ENCODE measurements at regions not wholly inside any gene's neighbourhood (a gene's known extent, or its start where the extent isn't known, plus 50 kb on each side); places are given as distances from the start of the nearest gene placed in this dataset.

DNA sequence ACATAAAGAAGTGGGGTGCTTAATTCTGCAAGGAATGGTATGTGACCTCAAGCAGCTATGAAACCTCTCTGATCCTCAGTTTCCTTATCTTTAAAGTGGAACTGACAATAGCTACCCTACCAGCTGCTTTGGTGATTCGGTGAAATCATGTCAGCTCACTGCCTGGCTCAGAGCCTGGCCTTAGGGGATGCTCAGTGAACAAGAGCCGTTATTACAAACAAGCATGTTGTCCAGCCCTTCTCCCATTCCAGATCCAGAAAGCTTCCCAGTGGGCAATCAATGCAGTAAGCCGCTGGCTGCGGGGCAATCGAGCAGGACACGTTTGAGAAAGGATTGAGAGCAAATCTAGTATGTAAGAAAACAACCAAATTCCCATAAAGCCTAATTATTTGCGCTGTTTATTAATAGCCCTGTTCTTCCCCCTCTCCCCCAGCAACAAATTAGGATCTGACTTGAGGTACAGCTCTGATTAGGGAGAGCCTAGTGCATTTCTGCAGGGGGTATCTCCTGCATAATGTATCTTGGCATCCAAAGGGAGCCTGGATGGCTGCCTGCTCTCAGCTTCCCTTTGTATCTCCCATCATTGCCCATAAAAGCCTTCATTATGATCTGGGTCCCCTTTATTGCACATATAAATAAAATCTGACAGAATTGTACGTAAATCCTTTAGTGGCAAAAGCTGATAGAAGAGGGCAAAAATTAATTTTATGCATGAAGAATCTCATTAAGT, 371.4 kb downstream of the TMEM232 start:
- Histone ChIP-seq H3K4me1 (ENCODE audit: control insufficient read depth, insufficient read depth, low read length) (no peaks in the 10 kb centered on the region), H3K4me3 (ENCODE audit: low read length) (no peak overlapping the region), H3K27ac (ENCODE audit: low read length) (no peak overlapping the region), H3K9me3 (ENCODE audit: control insufficient read depth, insufficient read depth, low read length) (no peaks in the 10 kb centered on the region), H3K36me3 (ENCODE audit: control insufficient read depth, insufficient read depth, low read length) (no peaks in the 10 kb centered on the region), H3K27me3 (ENCODE audit: control insufficient read depth, insufficient read depth, low read length) (no peaks in the 10 kb centered on the region)
- intact Hi-C loops (cut with micrococcal nuclease), result no loop called here
- WGBS (ENCODE audit: insufficient coverage), result 84% methylated on average over 7 of the region's 8 CpGs
- Mint-ChIP-seq H3K4me3 (no peak overlapping the region), H3K27me3 (ENCODE audit: low read depth in 2 of 2) (no peaks in the 10 kb centered on the region), H3K4me1 (no peaks in the 10 kb centered on the region), H3K9me3 (peaks cover 6 to 9% of the 10 kb centered on the region in 2 donors), H3K27ac (no peak overlapping the region), H3K36me3 (no peaks in the 10 kb centered on the region)
- DNase-seq, result no peak
- ATAC-seq, result no peak
- TF ChIP-seq, protein P1, sequence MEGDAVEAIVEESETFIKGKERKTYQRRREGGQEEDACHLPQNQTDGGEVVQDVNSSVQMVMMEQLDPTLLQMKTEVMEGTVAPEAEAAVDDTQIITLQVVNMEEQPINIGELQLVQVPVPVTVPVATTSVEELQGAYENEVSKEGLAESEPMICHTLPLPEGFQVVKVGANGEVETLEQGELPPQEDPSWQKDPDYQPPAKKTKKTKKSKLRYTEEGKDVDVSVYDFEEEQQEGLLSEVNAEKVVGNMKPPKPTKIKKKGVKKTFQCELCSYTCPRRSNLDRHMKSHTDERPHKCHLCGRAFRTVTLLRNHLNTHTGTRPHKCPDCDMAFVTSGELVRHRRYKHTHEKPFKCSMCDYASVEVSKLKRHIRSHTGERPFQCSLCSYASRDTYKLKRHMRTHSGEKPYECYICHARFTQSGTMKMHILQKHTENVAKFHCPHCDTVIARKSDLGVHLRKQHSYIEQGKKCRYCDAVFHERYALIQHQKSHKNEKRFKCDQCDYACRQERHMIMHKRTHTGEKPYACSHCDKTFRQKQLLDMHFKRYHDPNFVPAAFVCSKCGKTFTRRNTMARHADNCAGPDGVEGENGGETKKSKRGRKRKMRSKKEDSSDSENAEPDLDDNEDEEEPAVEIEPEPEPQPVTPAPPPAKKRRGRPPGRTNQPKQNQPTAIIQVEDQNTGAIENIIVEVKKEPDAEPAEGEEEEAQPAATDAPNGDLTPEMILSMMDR (IDR thresholded peaks at IDR 0.05), result no peak

DNA sequence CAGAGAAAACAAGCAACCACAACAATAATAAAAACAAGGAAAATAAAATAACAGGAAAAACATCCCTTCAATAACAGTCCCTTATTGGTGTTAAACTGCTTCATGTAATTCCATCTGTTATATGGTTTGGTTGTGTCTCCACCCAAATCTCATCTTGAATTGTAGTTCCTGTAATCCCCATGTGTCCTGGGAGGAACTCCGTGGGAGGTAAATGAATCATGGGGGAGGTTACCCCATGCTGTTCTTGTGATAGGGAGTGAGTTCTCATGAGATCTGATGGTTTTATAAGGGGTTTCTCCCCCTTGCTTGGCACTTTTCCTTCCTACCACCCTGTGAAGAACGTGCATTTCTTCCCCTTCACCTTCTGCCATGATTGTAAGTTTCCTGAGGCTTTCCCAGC, 369.8 kb downstream of the TMEM232 start:
- no peak overlapping the region for H3K4me3 ChIP-seq (ENCODE audit: low read length)
- Mint-ChIP-seq H3K9me3 (peaks cover 4 to 8% of the 10 kb centered on the region in 2 donors), H3K36me3 (no peaks in the 10 kb centered on the region), H3K4me3 (no peak overlapping the region), H3K4me1 (no peaks in the 10 kb centered on the region), H3K27me3 (ENCODE audit: low read depth in 2 of 2) (no peaks in the 10 kb centered on the region), H3K27ac (no peak overlapping the region)
- ATAC-seq, result no peak
- no peaks in the 10 kb centered on the region for H3K36me3 ChIP-seq (ENCODE audit: control insufficient read depth, insufficient read depth, low read length)
- WGBS (ENCODE audit: insufficient coverage), result 63% methylated on average over 2 of the region's 2 CpGs
- intact Hi-C loops (cut with micrococcal nuclease), result no loop called here
- H3K27me3 ChIP-seq (ENCODE audit: control insufficient read depth, insufficient read depth, low read length), result no peaks in the 10 kb centered on the region
- TF ChIP-seq, protein P1 (IDR thresholded peaks at IDR 0.05), result no peak
- no peaks in the 10 kb centered on the region for H3K9me3 ChIP-seq (ENCODE audit: control insufficient read depth, insufficient read depth, low read length)
- H3K4me1 ChIP-seq (ENCODE audit: control insufficient read depth, insufficient read depth, low read length), result no peaks in the 10 kb centered on the region
- H3K27ac ChIP-seq (ENCODE audit: low read length), result no peak overlapping the region
- DNase-seq, result no peak

DNA sequence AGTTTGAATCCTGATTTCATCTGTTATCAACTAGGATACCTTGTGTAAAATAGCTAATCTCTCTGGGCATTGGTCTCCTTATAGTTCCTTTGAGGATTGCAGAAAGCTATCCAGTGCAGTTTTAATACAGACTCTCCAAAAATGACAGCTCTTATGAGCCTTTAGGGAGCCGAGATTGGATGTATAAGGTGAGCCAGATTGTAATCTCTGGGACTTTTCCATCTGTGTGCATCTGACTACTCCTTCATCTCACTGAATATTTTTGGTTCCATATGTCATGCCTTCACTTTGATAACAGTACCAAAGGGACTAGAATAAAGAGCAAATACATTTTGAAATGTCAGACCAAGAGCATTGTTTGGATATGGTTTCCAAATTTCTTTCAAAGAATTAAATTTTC, 367.2 kb downstream of the TMEM232 start:
- no peak for DNase-seq
- no peaks in the 10 kb centered on the region for H3K4me1 ChIP-seq (ENCODE audit: control insufficient read depth, insufficient read depth, low read length)
- TF ChIP-seq, protein P1 (IDR thresholded peaks at IDR 0.05), result no peak
- intact Hi-C loops (cut with micrococcal nuclease), result no loop called here
- Mint-ChIP-seq H3K4me1 (no peaks in the 10 kb centered on the region), H3K27ac (no peak overlapping the region), H3K36me3 (no peaks in the 10 kb centered on the region), H3K4me3 (no peak overlapping the region), H3K27me3 (ENCODE audit: low read depth in 2 of 2) (no peaks in the 10 kb centered on the region), H3K9me3 (peaks cover under 1 to 6% of the 10 kb centered on the region in 2 donors)
- H3K9me3 ChIP-seq (ENCODE audit: control insufficient read depth, insufficient read depth, low read length), result no peaks in the 10 kb centered on the region
- 80% methylated on average over 1 of the region's 1 CpG for WGBS (ENCODE audit: insufficient coverage)
- ATAC-seq, result no peak
- no peaks in the 10 kb centered on the region for H3K36me3 ChIP-seq (ENCODE audit: control insufficient read depth, insufficient read depth, low read length)
- H3K4me3 ChIP-seq (ENCODE audit: low read length), result no peak overlapping the region
- no peaks in the 10 kb centered on the region for H3K27me3 ChIP-seq (ENCODE audit: control insufficient read depth, insufficient read depth, low read length)
- no peak overlapping the region for H3K27ac ChIP-seq (ENCODE audit: low read length)

DNA sequence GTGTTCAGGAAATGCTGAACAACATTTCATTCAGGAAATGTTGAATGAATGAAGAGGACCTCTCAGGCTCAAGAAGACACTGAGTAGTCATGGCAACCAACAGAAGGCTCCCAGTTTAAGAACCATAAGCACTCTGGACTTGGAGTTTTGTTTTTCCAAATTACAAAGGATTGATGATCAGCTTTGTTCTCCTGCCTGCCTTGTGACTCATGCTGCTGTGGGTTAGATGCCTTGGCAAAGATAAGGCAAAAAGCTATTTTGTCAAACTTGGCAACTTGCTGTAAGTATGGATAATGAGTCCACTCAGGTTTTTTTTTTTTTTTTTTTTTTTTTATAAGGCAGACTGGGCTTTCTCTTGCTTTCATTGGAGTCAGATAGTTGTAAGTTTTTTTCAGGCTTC, 365.0 kb downstream of the TMEM232 start:
- no peak overlapping the region for H3K27ac ChIP-seq (ENCODE audit: low read length)
- H3K9me3 Mint-ChIP-seq, result peaks cover 3 to 6% of the 10 kb centered on the region in 2 donors
- no peaks in the 10 kb centered on the region for H3K4me1 Mint-ChIP-seq
- no peaks in the 10 kb centered on the region for H3K9me3 ChIP-seq (ENCODE audit: control insufficient read depth, insufficient read depth, low read length)
- intact Hi-C loops (cut with micrococcal nuclease), result no loop called here
- TF ChIP-seq, protein P1 (IDR thresholded peaks at IDR 0.05), result no peak
- H3K27me3 Mint-ChIP-seq (ENCODE audit: low read depth in 2 of 2), result no peaks in the 10 kb centered on the region
- no peak for ATAC-seq
- H3K27ac Mint-ChIP-seq, result no peak overlapping the region
- no peak for DNase-seq
- no peaks in the 10 kb centered on the region for H3K36me3 Mint-ChIP-seq
- no peaks in the 10 kb centered on the region for H3K27me3 ChIP-seq (ENCODE audit: control insufficient read depth, insufficient read depth, low read length)
- H3K4me1 ChIP-seq (ENCODE audit: control insufficient read depth, insufficient read depth, low read length), result no peaks in the 10 kb centered on the region
- no peaks in the 10 kb centered on the region for H3K36me3 ChIP-seq (ENCODE audit: control insufficient read depth, insufficient read depth, low read length)
- H3K4me3 ChIP-seq (ENCODE audit: low read length), result no peak overlapping the region
- no peak overlapping the region for H3K4me3 Mint-ChIP-seq

Measured in natural killer cell (primary cell).